ENCODE measurements at regions not wholly inside any gene's neighbourhood (a gene's known extent, or its start where the extent isn't known, plus 50 kb on each side); places are given as distances from the start of the nearest gene placed in this dataset.

DNA sequence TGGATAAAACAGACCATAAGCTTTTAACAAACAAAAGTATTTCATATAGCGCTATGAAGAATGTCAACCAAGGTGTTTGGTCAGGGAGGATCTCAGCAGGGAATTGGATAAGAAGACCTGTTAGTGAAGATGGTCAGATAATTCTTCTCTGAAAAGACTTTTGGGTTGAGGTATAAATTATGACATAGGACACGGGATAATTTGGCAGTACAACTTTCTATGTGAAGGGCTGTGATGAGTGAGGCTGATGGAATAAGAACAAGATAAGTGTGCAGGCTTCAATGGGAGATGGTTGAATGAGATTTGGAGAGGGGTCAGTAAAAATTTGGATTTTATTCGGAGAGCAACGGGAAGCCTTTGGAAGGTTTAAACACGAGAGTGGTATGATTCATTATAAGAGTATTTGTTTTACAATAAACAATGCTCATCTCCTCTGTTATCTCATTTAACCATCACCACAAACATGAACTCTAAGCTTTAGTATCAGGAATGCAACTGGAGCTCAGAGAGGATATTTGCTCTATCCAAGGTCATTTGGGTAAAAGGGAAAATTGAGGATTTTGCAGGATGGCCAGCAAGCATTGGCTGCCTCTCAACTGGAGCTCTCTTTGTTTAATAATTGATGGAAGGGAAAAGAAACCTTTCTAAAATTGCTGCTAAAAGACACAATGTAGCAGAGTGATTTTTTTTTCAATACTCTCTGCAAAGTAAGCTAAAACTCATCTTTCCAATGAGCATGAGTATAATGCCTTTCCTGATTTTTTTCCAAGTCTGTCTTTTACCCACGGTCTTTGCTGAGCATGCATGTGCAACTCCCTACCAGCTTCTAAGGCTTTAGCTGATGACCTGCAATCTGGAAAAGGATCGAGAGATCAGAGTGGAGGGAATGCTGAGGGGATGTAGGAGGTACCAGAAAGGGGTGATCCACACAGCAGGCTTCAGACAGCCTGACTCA is 534.0 kb downstream of the CBLN4 start:
- H3K27me3 ChIP-seq (ENCODE audit: control insufficient read depth, insufficient read depth, low read length), result no peaks in the 10 kb centered on the region
- H3K36me3 ChIP-seq (ENCODE audit: control insufficient read depth, insufficient read depth, low read length), result no peaks in the 10 kb centered on the region
- H3K4me3 ChIP-seq (ENCODE audit: low read depth, low read length), result no peak overlapping the region
- DNase-seq (ENCODE audit: low read depth) (no peak), FAIRE-seq (no peak)
- TF ChIP-seq, protein P1, sequence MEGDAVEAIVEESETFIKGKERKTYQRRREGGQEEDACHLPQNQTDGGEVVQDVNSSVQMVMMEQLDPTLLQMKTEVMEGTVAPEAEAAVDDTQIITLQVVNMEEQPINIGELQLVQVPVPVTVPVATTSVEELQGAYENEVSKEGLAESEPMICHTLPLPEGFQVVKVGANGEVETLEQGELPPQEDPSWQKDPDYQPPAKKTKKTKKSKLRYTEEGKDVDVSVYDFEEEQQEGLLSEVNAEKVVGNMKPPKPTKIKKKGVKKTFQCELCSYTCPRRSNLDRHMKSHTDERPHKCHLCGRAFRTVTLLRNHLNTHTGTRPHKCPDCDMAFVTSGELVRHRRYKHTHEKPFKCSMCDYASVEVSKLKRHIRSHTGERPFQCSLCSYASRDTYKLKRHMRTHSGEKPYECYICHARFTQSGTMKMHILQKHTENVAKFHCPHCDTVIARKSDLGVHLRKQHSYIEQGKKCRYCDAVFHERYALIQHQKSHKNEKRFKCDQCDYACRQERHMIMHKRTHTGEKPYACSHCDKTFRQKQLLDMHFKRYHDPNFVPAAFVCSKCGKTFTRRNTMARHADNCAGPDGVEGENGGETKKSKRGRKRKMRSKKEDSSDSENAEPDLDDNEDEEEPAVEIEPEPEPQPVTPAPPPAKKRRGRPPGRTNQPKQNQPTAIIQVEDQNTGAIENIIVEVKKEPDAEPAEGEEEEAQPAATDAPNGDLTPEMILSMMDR (IDR thresholded peaks at IDR 0.05; ENCODE audit: insufficient read depth, low read length, severe bottlenecking), result no peak

DNA sequence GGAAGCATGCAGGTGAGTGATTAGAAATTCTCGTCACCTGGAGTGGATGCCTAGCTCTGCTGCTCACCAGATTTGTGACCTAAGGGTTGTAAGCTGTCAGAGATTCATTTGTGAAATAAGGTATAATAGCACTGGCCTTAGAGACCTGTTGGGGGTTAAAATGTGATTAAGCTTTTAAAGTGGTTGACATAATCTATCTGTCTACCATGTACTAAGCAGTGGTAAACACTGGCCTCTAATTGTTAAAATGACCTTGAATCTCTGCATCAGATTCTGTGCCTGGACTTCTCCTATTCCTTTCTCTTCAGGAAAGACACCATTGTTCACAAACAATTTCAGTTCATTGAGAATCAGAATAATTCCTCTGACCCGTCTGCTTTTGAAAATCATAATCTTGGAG is 536.2 kb downstream of the CBLN4 start:
- no peaks in the 10 kb centered on the region for H3K36me3 ChIP-seq (ENCODE audit: control insufficient read depth, insufficient read depth, low read length)
- TF ChIP-seq, protein P1 (IDR thresholded peaks at IDR 0.05; ENCODE audit: insufficient read depth, low read length, severe bottlenecking), result no peak
- FAIRE-seq (no peak), DNase-seq (ENCODE audit: low read depth) (no peak)
- H3K4me3 ChIP-seq (ENCODE audit: low read depth, low read length), result no peak overlapping the region
- H3K27me3 ChIP-seq (ENCODE audit: control insufficient read depth, insufficient read depth, low read length), result no peaks in the 10 kb centered on the region

DNA sequence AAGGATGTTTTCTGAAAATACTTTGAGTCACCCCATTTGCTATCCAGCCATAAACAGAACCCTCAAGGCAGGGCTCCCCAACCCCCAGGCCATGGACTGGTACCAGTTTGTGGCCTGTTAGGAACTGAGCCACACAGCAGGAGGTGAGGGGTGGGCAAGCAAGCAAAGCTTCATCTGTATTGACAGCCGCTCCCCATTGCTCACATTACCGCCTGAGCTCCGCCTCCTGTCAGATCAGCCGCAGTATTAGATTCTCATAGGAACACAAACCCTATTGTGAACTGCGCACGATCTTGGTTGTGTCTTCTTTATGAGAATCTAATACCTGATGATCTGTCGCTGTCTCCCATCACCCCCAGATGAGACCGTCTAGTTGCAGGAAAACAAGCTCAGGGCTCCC is 543.8 kb downstream of the CBLN4 start:
- Histone ChIP-seq H3K4me3 (ENCODE audit: low read depth, low read length) (no peak overlapping the region), H3K27me3 (ENCODE audit: control insufficient read depth, insufficient read depth, low read length) (no peaks in the 10 kb centered on the region), H3K36me3 (ENCODE audit: control insufficient read depth, insufficient read depth, low read length) (no peaks in the 10 kb centered on the region)
- TF ChIP-seq, protein P1 (IDR thresholded peaks at IDR 0.05; ENCODE audit: insufficient read depth, low read length, severe bottlenecking), result no peak
- no peak for FAIRE-seq
- DNase-seq (ENCODE audit: low read depth), result no peak

DNA sequence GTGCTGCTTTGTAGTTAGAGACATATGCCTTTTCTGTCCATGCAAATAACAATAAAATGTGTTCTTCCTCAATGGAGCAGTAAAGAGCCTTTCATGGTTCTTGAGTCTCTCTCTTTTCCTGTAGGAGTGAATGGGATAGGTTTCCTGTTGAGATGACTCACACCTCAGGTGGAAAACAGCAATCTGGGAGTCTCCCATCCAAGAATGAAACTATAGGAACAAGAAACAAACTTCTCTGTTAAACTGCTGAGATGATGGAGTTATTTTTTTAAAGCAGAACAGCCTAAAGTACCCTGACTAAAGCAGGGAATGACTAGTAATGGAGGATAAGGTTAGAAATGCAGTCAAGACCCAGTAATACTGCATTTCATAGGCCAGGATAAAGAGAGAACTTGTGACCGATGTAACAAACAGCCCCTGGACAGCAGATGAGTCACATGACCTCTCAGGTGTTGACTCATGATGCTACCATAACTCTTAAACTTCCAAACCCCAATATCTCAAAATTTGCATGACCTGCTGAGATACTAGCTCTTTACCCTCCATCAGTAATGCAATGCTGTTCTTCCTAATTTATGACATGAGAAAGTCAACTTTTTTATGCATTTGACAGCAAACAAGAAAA is 548.9 kb downstream of the CBLN4 start:
- Histone ChIP-seq H3K36me3 (ENCODE audit: control insufficient read depth, insufficient read depth, low read length) (no peaks in the 10 kb centered on the region), H3K4me3 (ENCODE audit: low read depth, low read length) (no peak overlapping the region), H3K27me3 (ENCODE audit: control insufficient read depth, insufficient read depth, low read length) (no peaks in the 10 kb centered on the region)
- TF ChIP-seq, protein P1 (IDR thresholded peaks at IDR 0.05; ENCODE audit: insufficient read depth, low read length, severe bottlenecking), result no peak
- FAIRE-seq (no peak), DNase-seq (ENCODE audit: low read depth) (peak; percentile 75)

DNA sequence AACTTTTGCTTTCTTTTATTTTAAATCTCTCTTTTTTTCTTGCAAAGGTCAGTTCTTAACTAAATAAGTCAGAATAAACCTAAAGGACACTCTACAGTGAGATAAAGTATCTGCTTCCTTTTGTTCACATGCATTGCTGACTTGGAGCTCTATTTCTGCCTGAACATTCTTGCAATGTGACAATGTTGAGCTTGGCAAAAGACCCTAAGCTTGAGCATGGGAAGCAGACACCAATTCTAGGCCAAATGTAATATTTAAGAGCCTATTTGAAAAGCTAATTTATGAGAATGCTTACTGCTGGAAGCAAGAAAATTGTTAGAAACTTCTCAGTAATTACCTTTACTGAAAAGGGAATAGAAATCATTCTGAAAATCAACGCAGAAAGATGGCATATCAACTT is 556.2 kb downstream of the CBLN4 start:
- TF ChIP-seq, protein P1 (IDR thresholded peaks at IDR 0.05; ENCODE audit: insufficient read depth, low read length, severe bottlenecking), result no peak
- no peaks in the 10 kb centered on the region for H3K36me3 ChIP-seq (ENCODE audit: control insufficient read depth, insufficient read depth, low read length)
- no peaks in the 10 kb centered on the region for H3K27me3 ChIP-seq (ENCODE audit: control insufficient read depth, insufficient read depth, low read length)
- no peak overlapping the region for H3K4me3 ChIP-seq (ENCODE audit: low read depth, low read length)
- no peak for FAIRE-seq
- DNase-seq (ENCODE audit: low read depth), result no peak

All from bronchial epithelial cell (primary cell).